BJ (cell line): ENCODE measurements at regions not wholly inside any gene's neighbourhood (a gene's known extent, or its start where the extent isn't known, plus 50 kb on each side); places are given as distances from the start of the nearest gene placed in this dataset.

Experiments
- CTCF ChIA-PET: fragments of 350-600 bp; formaldehyde crosslinking; extraction: SDS; loops from one replicate; lab custom pipeline; 2021; ENCODE audit warnings: antibody characterized with exemption, inconsistent platforms; lab: Yijun Ruan, JAX
- POLR2A ChIA-PET: fragments of 300-600 bp; sonication (Branson Sonifier 250); formaldehyde crosslinking; extraction: SDS; loops from one replicate; lab custom pipeline; 2021; ENCODE audit warnings: antibody characterized with exemption; lab: Charles Lee
- DNase-seq: peaks from one replicate; pipeline ENCODE4 v3.0.0-alpha.2; 2011; ENCODE audit warnings: low read depth
- H3K27me3 ChIP-seq: 2 replicates; pipeline ENCODE4 v1.6.0; 2011; ENCODE audit warnings: low read length; ENCODE audit not compliant: control insufficient read depth, insufficient read depth
- H3K36me3 ChIP-seq: 2 replicates; pipeline ENCODE4 v1.5.1; 2011; ENCODE audit warnings: low read length; ENCODE audit not compliant: control insufficient read depth, insufficient read depth
- H3K4me3 ChIP-seq: 2 replicates; pipeline ENCODE4 v1.5.1; 2011; ENCODE audit warnings: low read depth, mild to moderate bottlenecking, control low read depth, low read length
- TF ChIP-seq, protein P1 (sequence below): IDR thresholded peaks from 2 replicates; pipeline ENCODE4 v1.5.1; 2011; ENCODE audit warnings: low read depth, mild to moderate bottlenecking, control low read depth, inconsistent platforms, low read length, moderate library complexity; ENCODE audit not compliant: insufficient read depth

DNA sequence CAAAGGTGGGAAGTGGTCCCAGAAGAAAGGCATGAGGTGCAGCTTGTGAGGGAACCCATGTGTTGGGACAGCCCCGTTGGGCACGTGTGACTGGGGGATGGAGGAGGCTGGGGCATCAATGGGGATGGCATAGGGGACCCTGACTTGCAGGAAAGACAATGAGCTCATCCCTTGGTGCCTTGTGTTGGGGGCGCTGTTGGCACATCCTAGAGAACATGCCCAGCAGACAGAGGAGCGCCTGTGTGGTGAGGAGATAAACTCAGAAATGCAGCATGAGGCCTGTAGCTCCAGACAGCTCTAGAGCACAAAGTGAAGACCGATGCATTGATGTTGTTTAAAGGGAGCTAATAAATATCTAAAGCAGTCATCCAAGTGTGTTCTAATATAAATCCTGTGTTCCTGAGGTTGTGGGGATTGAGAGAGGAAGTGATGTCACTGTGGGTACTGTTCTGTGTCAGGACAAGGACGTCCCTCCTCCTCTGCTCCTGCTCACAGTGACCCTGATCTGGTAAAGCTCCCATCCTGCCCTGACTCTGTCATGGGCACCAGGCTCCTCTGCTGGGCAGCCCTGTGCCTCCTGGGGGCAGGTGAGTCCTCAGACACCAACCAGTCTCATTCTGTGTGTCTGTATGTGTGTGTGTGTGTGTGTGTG is 126.1 kb upstream of the PRSS58 start:
- H3K4me3 ChIP-seq = no peak overlapping the region
- no peak for DNase-seq
- CTCF ChIA-PET = interaction anchor here (0.7 to 6.9 kb wide), 13 partner anchors 10 to 154 kb away, joined by 3 to 67 read pairs (median 15); no protein-coding TSS in a partner anchor
- no peaks in the 10 kb centered on the region for H3K36me3 ChIP-seq
- POLR2A ChIA-PET = interaction anchor here (1.2 kb wide), 1 partner anchor 29 kb away, joined by 4 read pairs; no protein-coding TSS in a partner anchor
- TF ChIP-seq, protein P1, sequence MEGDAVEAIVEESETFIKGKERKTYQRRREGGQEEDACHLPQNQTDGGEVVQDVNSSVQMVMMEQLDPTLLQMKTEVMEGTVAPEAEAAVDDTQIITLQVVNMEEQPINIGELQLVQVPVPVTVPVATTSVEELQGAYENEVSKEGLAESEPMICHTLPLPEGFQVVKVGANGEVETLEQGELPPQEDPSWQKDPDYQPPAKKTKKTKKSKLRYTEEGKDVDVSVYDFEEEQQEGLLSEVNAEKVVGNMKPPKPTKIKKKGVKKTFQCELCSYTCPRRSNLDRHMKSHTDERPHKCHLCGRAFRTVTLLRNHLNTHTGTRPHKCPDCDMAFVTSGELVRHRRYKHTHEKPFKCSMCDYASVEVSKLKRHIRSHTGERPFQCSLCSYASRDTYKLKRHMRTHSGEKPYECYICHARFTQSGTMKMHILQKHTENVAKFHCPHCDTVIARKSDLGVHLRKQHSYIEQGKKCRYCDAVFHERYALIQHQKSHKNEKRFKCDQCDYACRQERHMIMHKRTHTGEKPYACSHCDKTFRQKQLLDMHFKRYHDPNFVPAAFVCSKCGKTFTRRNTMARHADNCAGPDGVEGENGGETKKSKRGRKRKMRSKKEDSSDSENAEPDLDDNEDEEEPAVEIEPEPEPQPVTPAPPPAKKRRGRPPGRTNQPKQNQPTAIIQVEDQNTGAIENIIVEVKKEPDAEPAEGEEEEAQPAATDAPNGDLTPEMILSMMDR = no peak
- H3K27me3 ChIP-seq = peaks cover 2% of the 10 kb centered on the region

DNA sequence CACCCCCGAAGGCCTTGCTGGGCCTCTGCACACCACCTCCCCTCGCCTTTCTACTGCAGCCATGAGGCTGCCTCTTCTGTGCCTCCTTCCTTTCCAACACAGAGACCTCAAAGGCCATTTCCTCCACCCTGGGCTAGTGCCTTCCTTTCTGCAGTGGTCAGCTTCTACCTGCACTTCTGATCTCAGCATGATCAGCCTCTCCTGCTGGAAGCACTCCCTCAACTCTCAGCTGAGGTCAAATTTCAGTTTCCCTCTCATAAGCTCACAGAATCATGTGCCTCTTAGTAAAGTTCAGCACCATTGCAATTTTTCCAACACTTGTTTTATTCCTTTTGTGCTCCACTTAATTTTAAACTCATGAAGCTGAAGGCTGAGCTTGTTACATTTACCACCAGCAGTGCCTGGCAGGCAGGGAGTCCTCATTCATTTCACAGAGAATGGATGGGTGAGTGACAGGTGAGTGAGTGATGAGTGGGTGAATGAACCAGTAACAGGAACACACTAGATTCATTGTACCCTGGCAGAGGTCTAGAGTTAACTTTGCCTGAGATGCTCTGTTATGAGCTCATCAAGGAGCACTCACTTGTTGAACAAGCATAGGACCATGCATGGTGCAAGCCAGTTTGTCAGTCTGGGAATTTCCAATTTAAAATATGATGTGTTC is 124.0 kb upstream of the PRSS58 start:
- TF ChIP-seq, protein P1 = no peak
- CTCF ChIA-PET = interaction anchor here (0.7 to 6.9 kb wide), 5 partner anchors 11 to 401 kb away, joined by 3 to 67 read pairs (median 4); no protein-coding TSS in a partner anchor
- POLR2A ChIA-PET = no interaction called here
- Histone ChIP-seq H3K36me3 (no peaks in the 10 kb centered on the region), H3K27me3 (no peaks in the 10 kb centered on the region; the same call in 1 of the 2 replicates), H3K4me3 (no peak overlapping the region)
- DNase-seq = no peak

DNA sequence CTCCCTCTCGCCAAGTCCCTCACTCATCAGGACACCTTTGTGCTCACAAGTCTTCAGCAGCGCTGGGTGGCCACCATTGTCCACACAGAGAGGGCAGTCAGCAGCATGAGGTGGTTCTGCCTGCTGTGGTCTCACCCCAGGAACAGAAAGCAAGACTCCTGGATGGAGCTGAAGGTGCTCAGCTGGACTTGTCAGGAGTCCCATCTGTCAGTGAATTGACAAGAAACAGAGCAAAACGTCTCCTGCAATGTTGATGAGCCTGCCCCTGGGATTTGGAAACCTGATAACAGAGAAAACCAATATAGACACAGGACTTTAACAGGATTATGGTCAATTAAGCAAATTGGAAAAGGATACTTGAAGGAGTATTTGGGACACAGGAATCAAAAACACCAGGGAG is 122.2 kb upstream of the PRSS58 start:
- Histone ChIP-seq H3K4me3 (no peak overlapping the region), H3K27me3 (no peaks in the 10 kb centered on the region), H3K36me3 (no peaks in the 10 kb centered on the region)
- DNase-seq = no peak
- CTCF ChIA-PET = interaction anchor here (1.1 to 1.6 kb wide), 3 partner anchors 12 to 117 kb away, joined by 3 to 5 read pairs (median 4); no protein-coding TSS in a partner anchor
- TF ChIP-seq, protein P1 = no peak
- POLR2A ChIA-PET = no interaction called here

DNA sequence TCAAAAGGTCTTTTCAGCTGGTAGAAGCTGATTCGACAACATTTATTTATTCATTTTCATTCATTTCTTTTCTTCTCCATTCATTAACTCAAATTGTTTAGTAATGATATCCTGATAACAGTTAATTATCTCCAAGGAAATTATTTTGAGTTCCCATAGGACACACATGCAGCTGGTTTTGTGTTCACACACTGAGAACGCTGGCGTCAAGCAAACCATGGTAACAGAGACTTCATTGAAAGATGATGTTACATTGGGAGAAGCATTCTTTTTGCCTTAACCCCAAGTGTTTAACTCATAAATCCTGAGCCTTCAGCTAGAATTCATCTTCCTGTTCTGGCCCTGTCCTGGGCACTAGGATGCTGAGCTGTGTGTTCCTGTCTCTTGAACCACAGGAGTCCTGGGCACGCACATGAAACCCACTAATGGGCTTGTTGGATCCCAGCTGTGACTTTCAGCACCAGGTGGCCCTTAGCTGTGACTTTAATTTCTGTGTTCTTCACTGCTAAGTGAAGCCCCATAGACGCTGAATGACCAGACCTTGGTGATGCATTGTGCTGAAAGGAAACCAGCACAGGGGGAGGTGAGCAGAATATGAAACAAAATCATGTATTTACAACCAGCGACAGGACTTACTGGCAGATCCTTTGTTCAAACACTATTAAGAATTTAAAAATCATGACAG is 121.5 kb upstream of the PRSS58 start:
- no peaks in the 10 kb centered on the region for H3K27me3 ChIP-seq
- POLR2A ChIA-PET = no interaction called here
- no peaks in the 10 kb centered on the region for H3K36me3 ChIP-seq
- H3K4me3 ChIP-seq = no peak overlapping the region
- CTCF ChIA-PET = interaction anchor here (1.1 to 1.6 kb wide), 4 partner anchors 11 to 118 kb away, joined by 3 to 5 read pairs (median 4); no protein-coding TSS in a partner anchor
- TF ChIP-seq, protein P1 = no peak
- DNase-seq = no peak

DNA sequence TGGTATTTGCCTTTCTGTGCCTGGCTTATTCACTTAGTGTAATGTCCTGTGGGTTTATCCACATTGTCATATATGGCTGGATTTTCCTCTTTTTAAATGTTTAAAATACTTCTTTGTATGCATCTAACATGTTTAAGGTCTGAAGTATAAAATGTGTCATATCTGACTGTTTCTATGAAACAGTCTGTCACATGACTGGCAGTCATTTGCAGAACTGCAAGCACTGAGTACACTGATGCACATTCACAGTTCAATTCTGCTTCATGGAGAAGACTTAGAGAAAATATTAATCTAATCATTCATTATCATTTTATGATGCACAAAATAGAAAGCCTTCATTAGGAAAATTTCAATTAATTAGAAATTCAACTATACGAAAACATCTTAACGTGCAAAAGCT is 119.7 kb upstream of the PRSS58 start:
- ChIA-PET CTCF (no interaction called here), POLR2A (no interaction called here)
- no peak for DNase-seq
- Histone ChIP-seq H3K27me3 (no peaks in the 10 kb centered on the region), H3K36me3 (no peaks in the 10 kb centered on the region), H3K4me3 (no peak overlapping the region)
- TF ChIP-seq, protein P1 = no peak
